ENCODE measurements at regions not wholly inside any gene's neighbourhood (a gene's known extent, or its start where the extent isn't known, plus 50 kb on each side); places are given as distances from the start of the nearest gene placed in this dataset.

DNA sequence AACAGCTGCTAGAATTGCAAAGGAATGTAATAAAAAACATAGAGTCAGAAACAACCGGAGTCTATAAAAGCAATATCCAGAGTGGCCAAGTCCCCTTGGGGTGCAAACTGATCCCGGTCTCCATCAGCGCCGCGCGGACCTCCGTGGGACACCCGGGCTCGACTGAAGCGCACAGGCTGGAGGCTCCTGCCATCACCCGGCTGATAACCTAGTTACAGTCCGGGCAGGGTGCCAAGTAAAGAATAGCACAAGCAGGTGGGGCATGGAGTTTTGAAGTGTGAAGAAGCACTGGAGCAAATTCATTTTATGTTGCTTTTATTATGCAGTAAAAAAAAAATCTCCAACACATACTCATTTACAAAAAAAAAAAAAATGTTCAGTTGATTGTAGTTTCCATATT, 205.1 kb upstream of the GMDS start:
- TF ChIP-seq JUND (CRISPR knock-in tag; IDR thresholded peaks at IDR 0.05) (no peak), MXI1 (IDR thresholded peaks at IDR 0.05; ENCODE audit: borderline replicate concordance, low read depth, low read length) (no peak), MBD4 (IDR thresholded peaks at IDR 0.05; ENCODE audit: borderline replicate concordance, low read length) (no peak)
